Cerebellar nuclear complex (tissue), 1 donor: ENCODE measurements at regions not wholly inside any gene's neighbourhood (a gene's known extent, or its start where the extent isn't known, plus 50 kb on each side); places are given as distances from the start of the nearest gene placed in this dataset.
"Not testable (repeated sequence)": the region's sequence is repeated elsewhere in the genome, so short reads cannot be mapped to it uniquely, and the experiment has no call there.

ENCODE experiments used
- DNase-seq, 2 experiments: peaks; one replicate each; lab custom pipeline; 2025; lab: John Stamatoyannopoulos, UW

GRCh38 chr2:163187995-163188655 is 349.6 kb upstream of the KCNH7 start:
- DNase-seq: no peak

GRCh38 chr2:163187119-163187518 is 348.6 kb upstream of the KCNH7 start:
- no peak for DNase-seq

DNA sequence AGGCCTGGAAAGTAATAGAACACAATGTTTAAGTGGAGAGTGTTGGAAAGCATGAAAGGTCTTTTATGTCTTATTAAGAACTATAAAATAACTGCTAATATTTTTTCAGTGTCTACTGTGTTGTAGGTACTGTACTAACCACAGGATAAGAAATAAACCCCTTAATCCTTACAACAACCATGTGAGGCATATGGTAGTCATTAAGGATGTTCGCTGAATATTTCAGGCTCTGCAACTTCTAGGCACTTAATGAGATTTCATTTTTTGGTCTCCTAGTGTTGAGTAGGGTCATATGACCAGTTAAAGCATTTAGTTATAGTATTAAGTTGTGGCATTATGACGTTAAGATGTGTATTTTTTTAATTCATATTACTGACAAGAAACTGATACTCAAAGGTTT is 346.6 kb upstream of the KCNH7 start:
- DNase-seq: no peak

GRCh38 chr2:163182764-163183354 is 344.3 kb upstream of the KCNH7 start:
- no peak for DNase-seq

- no peak for DNase-seq
Observed at GRCh38 chr2:163177592-163177991, 339.0 kb upstream of the KCNH7 start.

DNA sequence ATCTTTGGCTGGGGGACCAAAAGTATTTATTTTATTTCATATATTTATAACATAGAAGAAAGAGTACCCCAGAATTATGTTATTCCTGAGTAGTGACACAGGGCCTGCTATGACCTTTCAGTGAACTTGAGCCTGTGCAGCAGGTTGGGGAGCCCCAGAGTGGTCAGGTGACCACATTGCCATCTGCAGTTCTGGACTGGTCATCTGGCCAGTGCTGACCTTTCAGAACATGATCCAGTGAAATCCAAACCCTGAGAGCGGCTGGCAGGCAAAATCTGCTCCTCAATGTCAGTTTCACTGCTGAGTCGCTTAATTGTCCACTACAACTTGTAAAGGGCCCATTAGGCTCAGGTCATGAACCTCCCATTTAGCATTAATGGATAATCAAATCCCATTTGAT is 336.7 kb upstream of the KCNH7 start:
- no peak for DNase-seq

DNA sequence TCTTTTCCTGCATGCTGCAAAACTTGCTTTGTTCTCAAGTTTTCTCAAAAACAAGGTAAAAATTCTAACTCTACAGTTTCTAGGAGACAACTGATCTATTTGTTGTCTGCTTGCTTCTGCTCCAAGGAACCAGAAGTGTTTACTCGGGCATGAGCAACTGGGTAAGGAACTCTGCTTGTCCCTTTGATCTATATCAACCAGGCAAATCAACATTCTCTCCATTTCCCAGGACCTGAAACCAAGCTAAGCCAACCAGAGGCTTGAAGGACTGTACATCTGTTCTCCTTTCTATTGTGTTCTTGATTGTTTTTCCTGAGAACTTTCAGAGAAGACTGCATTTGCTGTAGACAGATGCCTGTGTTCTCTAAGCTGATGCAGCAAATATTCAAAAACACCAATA is 335.0 kb upstream of the KCNH7 start:
- no peak for DNase-seq

DNA sequence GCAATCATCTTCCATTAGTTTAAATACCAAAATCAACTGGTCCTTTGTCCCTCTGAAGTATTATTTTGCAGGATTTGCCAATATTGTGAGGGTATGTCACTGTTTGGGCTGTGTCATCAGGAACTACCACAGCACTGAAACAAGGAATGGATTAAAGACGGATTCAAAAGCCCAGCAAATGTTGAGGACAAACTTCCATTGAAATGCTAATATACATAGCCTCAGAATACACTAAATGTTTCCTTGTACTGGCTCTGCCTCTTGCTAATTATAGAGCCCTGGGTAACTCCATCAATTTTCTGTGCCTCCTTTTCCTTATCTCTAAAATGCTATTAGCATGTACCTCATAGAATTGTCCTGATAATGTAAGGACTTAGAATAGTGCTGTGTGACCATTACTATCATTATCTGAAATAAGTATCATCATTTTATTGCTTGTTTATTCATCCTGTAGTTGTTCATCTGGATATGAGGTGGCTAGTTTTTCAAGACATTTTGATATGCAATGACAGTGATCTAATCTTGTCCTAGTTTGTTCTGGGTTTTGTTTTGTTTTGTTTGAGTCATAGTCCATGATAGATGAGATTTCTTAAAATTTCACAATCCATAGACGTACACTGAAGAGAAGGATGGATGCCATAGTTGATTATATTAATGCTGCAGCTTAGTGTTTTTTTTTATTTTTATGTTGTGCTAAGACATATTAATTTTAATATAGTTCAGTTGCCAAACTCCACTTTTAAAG is 333.4 kb upstream of the KCNH7 start:
- DNase-seq: no peak

DNA sequence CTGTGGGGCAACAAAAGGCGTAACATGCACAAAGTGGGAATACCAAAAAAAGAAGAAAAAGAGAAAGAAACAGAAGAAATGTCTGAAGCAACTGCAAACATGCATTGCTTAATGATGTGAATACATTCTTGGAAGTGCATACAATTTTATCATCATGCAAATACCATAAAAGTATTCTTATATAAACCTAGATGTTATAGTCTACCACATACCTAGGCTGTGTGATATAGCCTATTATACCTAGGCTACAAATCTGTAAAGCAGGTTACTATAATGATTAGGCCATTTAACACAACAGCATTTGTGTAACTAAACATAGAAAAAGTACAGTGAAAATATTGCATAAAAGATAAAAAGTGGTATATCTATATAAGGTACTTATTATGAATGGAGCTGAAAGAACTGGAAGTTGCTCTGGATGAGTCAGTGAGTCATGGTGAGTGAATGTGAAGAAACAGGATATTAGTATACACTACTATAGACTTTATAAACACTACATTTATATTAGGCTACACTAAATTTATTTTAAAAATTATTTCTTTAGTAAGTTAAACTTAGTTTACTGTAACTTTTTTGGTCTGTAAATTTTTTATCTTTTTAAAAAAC is 319.4 kb upstream of the KCNH7 start:
- no peak for DNase-seq

DNA sequence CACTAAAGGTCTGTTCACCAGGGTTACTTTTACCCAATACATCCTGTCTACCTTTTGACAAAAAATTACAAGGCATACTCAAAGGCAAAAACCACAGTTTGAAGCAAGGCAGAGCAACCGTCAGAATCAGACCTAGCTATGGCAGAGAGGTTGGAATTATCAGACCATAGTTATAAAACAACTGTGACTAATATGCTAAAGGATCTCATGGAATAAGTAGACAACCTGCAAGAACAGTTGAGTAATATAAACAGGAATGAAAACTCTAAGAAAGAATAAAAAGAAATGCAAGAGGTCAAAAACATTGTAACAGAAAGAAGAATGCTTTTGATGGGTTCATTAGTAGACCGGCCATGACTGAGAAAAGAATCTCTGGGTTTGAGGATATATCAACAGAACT is 318.8 kb upstream of the KCNH7 start:
- DNase-seq: no peak

- DNase-seq: no peak
Observed at GRCh38 chr2:163155925-163156324, 317.4 kb upstream of the KCNH7 start.

DNA sequence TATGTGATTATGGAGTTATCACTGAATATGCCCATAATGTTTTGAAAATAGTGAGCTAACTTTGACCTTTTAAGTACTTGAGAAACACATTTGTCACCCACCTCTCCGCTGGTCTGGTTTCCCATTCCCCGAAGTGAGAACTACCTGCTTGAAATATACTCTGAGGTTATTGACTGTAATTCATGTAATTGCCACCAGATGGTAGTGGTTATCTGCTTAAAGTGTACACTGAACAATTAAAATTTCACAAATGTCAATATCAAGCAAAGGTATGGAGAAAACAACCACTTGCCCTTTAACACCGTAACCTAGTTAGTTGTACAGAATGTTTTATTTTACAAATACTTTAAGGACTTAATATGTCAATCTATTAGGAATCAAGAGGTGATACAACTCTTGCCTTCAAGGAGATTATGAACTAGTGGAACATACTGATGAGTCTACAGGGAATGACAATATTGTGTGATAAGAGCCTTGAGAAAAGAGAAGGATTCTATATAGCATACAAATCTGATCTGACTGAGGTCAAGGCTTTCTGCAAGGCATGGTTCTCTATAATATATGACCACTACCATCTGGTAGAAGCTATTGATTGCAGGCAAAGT is 316.8 kb upstream of the KCNH7 start:
- no peak for DNase-seq

DNA sequence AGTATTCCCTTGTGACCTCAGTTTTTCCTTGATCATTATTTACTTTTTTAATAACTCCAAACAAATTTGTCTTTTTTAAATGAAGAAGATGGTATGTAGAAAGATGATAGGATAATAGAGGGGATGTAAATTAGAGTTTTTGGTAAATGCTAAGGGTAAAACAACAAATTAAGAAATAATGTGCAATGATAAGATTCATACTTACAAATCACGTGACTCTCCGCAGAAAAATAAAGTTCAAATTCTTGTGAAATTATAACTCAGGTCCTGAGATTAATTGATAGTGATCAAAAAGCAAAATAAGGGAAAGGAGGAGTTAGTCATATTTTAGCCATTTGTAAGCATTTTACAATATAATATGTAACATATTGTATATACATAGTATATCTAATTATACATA is 304.1 kb upstream of the KCNH7 start:
- DNase-seq: no peak

- no peak for DNase-seq
Observed at GRCh38 chr2:163138947-163139346, 300.4 kb upstream of the KCNH7 start.

DNA sequence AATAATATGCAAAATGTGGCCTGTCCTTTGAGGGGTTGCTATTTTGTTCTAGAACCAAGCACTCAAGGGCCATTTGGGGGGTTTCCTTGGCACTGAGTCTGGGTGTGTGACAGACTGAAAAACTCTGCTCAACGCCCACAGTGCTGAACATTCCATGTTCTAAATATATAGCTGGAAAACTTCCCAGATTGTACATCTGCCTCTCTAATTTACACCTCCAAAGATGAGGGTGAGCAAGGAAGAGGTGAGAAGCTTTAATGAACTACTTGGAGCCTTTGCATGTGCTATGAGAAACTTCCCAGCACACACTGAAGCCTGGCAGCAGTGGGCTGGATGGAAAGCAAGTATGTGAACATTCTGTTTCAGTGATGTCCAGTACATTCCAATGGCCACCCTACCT is 296.7 kb upstream of the KCNH7 start:
- DNase-seq: no peak

DNA sequence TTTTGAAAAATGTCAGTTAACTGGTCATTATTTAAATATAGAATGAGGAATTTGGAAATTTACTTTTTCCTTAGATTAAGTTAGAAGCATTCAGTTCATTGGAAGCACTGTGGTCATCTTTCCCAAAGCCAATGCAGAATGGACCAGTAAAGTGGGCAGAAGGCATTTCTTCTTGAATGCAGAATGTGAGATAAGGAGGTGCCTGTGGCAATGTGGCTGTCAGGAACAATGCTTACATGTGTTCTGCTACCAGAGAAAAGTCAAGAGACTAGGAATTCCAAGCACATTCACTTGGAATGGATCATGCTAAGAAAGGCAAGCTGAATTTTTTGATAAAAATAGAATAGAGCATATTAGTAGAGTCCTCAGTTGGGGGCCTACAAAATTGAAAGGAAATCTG is 295.0 kb upstream of the KCNH7 start:
- DNase-seq: no peak

GRCh38 chr2:163132850-163133249 is 294.3 kb upstream of the KCNH7 start:
- peak in 1 of 2 experiments; percentile 3 for DNase-seq

GRCh38 chr2:163132207-163132606 is 293.6 kb upstream of the KCNH7 start:
- not testable (repeated sequence) for DNase-seq

GRCh38 chr2:163123526-163123925 is 285.0 kb upstream of the KCNH7 start:
- no peak for DNase-seq

- no peak for DNase-seq
Observed at GRCh38 chr2:163122257-163122656, 283.7 kb upstream of the KCNH7 start.

GRCh38 chr2:163121483-163121882 is 282.9 kb upstream of the KCNH7 start:
- no peak for DNase-seq

- no peak for DNase-seq
Observed at GRCh38 chr2:163119966-163120365, 281.4 kb upstream of the KCNH7 start.

- DNase-seq: no peak
Observed at GRCh38 chr2:163086940-163087339, 248.4 kb upstream of the KCNH7 start.
